ENCODE measurements at regions not wholly inside any gene's neighbourhood (a gene's known extent, or its start where the extent isn't known, plus 50 kb on each side); places are given as distances from the start of the nearest gene placed in this dataset.

GRCh38 chr14:63795532-63795931 lies 57.3 kb upstream of the SYNE2 start:
- Histone ChIP-seq H3K9ac (ENCODE audit: control insufficient read depth, insufficient read depth, low read length) (no peak overlapping the region), H3K9me3 (replicated peaks; ENCODE audit: control insufficient read depth, insufficient read depth, low read length) (no peaks in the 10 kb centered on the region), H3K4me2 (ENCODE audit: control insufficient read depth, insufficient read depth) (no peak overlapping the region), H3K27me3 (replicated peaks in 1 of 2; ENCODE audit: control insufficient read depth in 2 of 2, insufficient read depth in 2 of 2, low read length in 1 of 2) (no peaks in the 10 kb centered on the region), H2AFZ (ENCODE audit: control insufficient read depth, low read depth, low read length) (peak overlapping the region; percentile 23; the same call in 1 of the 2 replicates), H3K4me1 (ENCODE audit: control insufficient read depth, insufficient read depth, low read length) (no peaks in the 10 kb centered on the region), H4K20me1 (ENCODE audit: control insufficient read depth, insufficient read depth) (no peaks in the 10 kb centered on the region), H3K27ac (ENCODE audit: control insufficient read depth, insufficient read depth) (no peak overlapping the region), H3K4me3 (no peak overlapping the region), H3K36me3 (ENCODE audit: control insufficient read depth in 2 of 2, insufficient read depth in 2 of 2, low read length in 1 of 2) (no peaks in the 10 kb centered on the region), H3K79me2 (ENCODE audit: control insufficient read depth, insufficient read depth, low read length) (no peaks in the 10 kb centered on the region)
- intact Hi-C loops (cut with micrococcal nuclease; ENCODE audit: unreplicated experiment), result no loop called here
- WGBS (ENCODE audit: insufficient coverage, insufficient replicate concordance, low lambda C conversion rate, missing lambda C conversion rate), result 48% methylated on average over 2 of the region's 2 CpGs
- peak; percentile 87 for ATAC-seq
- POLR2A ChIA-PET, result no interaction called here
- no peak for DNase-seq (ENCODE audit: low read depth, low spot score)
- BruUV-seq (replicated peaks), result no TSS peak
- RAD21 ChIA-PET (ENCODE audit: unreplicated experiment), result no interaction called here
- TF ChIP-seq DPF2 (IDR thresholded peaks at IDR 0.05), result 0 out of 2 replicates have a peak, but pooled peaks have one; percentile 26
- TF ChIP-seq EP300 (IDR thresholded peaks at IDR 0.05; ENCODE audit: borderline replicate concordance in 1 of 2, control insufficient read depth in 1 of 2, low read depth in 2 of 2, low read length in 2 of 2), result peak in 1 of 2 experiments; percentile 30; a peak in 1 of 4 replicates
- no peak for TF ChIP-seq RAD21 (IDR thresholded peaks at IDR 0.05; ENCODE audit: insufficient read depth, low read depth, low read length)
- peak; percentile 59 for TF ChIP-seq RELB (IDR thresholded peaks at IDR 0.05; ENCODE audit: low read depth)
- CTCF ChIA-PET, result interaction anchor here (0.6 to 1.8 kb wide), 3 partner anchors 196 to 508 kb away, joined by 3 to 4 read pairs (median 3); no protein-coding TSS in a partner anchor
- peak; percentile 76 for FAIRE-seq
- in situ Hi-C loops (cut with MboI), result loop anchor here (5.0 to 25.0 kb wide), 2 partner anchors 507 to 1633 kb away; no protein-coding TSS in a partner anchor
- SMC1A ChIA-PET (ENCODE audit: uncharacterized antibody, unreplicated experiment), result no interaction called here

GRCh38 chr14:63800083-63800482 lies 52.7 kb upstream of the SYNE2 start:
- H3K79me2 ChIP-seq (ENCODE audit: control insufficient read depth, insufficient read depth, low read length), result no peaks in the 10 kb centered on the region
- H3K9me3 ChIP-seq (replicated peaks; ENCODE audit: control insufficient read depth, insufficient read depth, low read length), result no peaks in the 10 kb centered on the region
- H3K4me3 ChIP-seq, result no peak overlapping the region
- H3K36me3 ChIP-seq (ENCODE audit: control insufficient read depth in 2 of 2, insufficient read depth in 2 of 2, low read length in 1 of 2), result no peaks in the 10 kb centered on the region
- peak overlapping the region; percentile 81 for H2AFZ ChIP-seq (ENCODE audit: control insufficient read depth, low read depth, low read length)
- ChIA-PET CTCF (interaction anchor here (0.6 to 3.8 kb wide), 23 partner anchors 26 to 537 kb away, joined by 3 to 74 read pairs (median 4); partner anchors contain the start of gene ESR2), POLR2A (no interaction called here), RAD21 (ENCODE audit: unreplicated experiment) (interaction anchor here (0.5 to 5.4 kb wide), 14 partner anchors 35 to 538 kb away, joined by 3 to 30 read pairs (median 4); partner anchors contain the start of gene ESR2), SMC1A (ENCODE audit: uncharacterized antibody, unreplicated experiment) (interaction anchor here (0.5 to 3.3 kb wide), 14 partner anchors 26 to 503 kb away, joined by 3 to 22 read pairs (median 4); partner anchors contain the start of gene ESR2)
- no peaks in the 10 kb centered on the region for H3K27me3 ChIP-seq (replicated peaks in 1 of 2; ENCODE audit: control insufficient read depth in 2 of 2, insufficient read depth in 2 of 2, low read length in 1 of 2)
- H3K27ac ChIP-seq (ENCODE audit: control insufficient read depth, insufficient read depth), result no peak overlapping the region
- no peak overlapping the region for H3K9ac ChIP-seq (ENCODE audit: control insufficient read depth, insufficient read depth, low read length)
- ATAC-seq (no peak), DNase-seq (ENCODE audit: low read depth, low spot score) (no peak), FAIRE-seq (no peak)
- intact Hi-C loops (cut with micrococcal nuclease; ENCODE audit: unreplicated experiment) (no loop called here), in situ Hi-C loops (cut with MboI) (no loop called here)
- no peaks in the 10 kb centered on the region for H4K20me1 ChIP-seq (ENCODE audit: control insufficient read depth, insufficient read depth)
- H3K4me2 ChIP-seq (ENCODE audit: control insufficient read depth, insufficient read depth), result 0 out of 2 replicates have a peak overlapping the region, but pooled peaks have one; percentile 67
- BruUV-seq (replicated peaks), result no TSS peak
- no peaks in the 10 kb centered on the region for H3K4me1 ChIP-seq (ENCODE audit: control insufficient read depth, insufficient read depth, low read length)
- 16% methylated on average over 2 of the region's 2 CpGs for WGBS (ENCODE audit: insufficient coverage, insufficient replicate concordance, low lambda C conversion rate, missing lambda C conversion rate)
- TF ChIP-seq REST (IDR thresholded peaks at IDR 0.05; ENCODE audit: low read depth, low read length) (no peak), ATF3 (IDR thresholded peaks at IDR 0.05; ENCODE audit: borderline replicate concordance, extremely low read depth, low read depth, low read length) (no peak), RELB (IDR thresholded peaks at IDR 0.05; ENCODE audit: low read depth) (no peak), NBN (IDR thresholded peaks at IDR 0.05) (no peak)

All from GM12878 (cell line).